Parathyroid adenoma (tissue), 2 donors: ENCODE measurements at regions not wholly inside any gene's neighbourhood (a gene's known extent, or its start where the extent isn't known, plus 50 kb on each side); places are given as distances from the start of the nearest gene placed in this dataset.

Source experiments
- H2AFZ ChIP-seq: fragments of 300-600 bp; sonication (generic); one replicate; pipeline ENCODE4 v1.7.0; 2017; ENCODE audit warnings: antibody characterized with exemption, mild to moderate bottlenecking
- H3K27ac ChIP-seq: fragments of 300-600 bp; sonication (generic); one replicate; pipeline ENCODE4 v1.7.0; 2017
- H3K27me3 ChIP-seq: fragments of 300-600 bp; sonication (generic); one replicate; pipeline ENCODE4 v1.7.0; 2017; ENCODE audit warnings: low read length; ENCODE audit not compliant: control insufficient read depth, insufficient read depth
- H3K36me3 ChIP-seq: fragments of 300-600 bp; sonication (generic); one replicate; pipeline ENCODE4 v1.7.0; 2017; ENCODE audit warnings: low read length; ENCODE audit not compliant: control insufficient read depth, insufficient read depth
- H3K4me1 ChIP-seq: fragments of 300-600 bp; sonication (generic); one replicate; pipeline ENCODE4 v1.7.0; 2017; ENCODE audit warnings: control low read depth
- H3K4me2 ChIP-seq: fragments of 300-600 bp; sonication (generic); one replicate; pipeline ENCODE4 v1.7.0; 2017; ENCODE audit warnings: low read length
- H3K4me3 ChIP-seq: fragments of 300-600 bp; sonication (generic); one replicate; pipeline ENCODE4 v1.7.0; 2017; ENCODE audit warnings: low read depth, low read length
- H3K79me2 ChIP-seq: fragments of 300-600 bp; sonication (generic); one replicate; pipeline ENCODE4 v1.7.0; 2017; ENCODE audit warnings: control low read depth
- H3K9ac ChIP-seq: fragments of 300-600 bp; sonication (generic); one replicate; pipeline ENCODE4 v1.7.0; 2017; ENCODE audit warnings: mild to moderate bottlenecking
- H3K9me3 ChIP-seq: fragments of 300-600 bp; sonication (generic); one replicate; pipeline ENCODE4 v1.7.0; 2017; ENCODE audit warnings: low read length; ENCODE audit not compliant: control insufficient read depth
- CTCF ChIP-seq: fragments of 300-600 bp; sonication (generic); IDR thresholded peaks from one replicate; pipeline ENCODE4 v1.7.0; 2017; ENCODE audit warnings: antibody characterized with exemption, mild to moderate bottlenecking
- donor health status: primary hyperparathyroidism.

GRCh38 chr2:5959836-5960820, 267.9 kb downstream of the SOX11 start:
- H2AFZ ChIP-seq, result no peak overlapping the region
- H3K79me2 ChIP-seq, result no peaks in the 10 kb centered on the region
- no peak overlapping the region for H3K27ac ChIP-seq
- no peaks in the 10 kb centered on the region for H3K27me3 ChIP-seq
- no peaks in the 10 kb centered on the region for H3K36me3 ChIP-seq
- no peak overlapping the region for H3K4me3 ChIP-seq
- H3K4me1 ChIP-seq, result no peaks in the 10 kb centered on the region
- H3K4me2 ChIP-seq, result no peak overlapping the region
- H3K9ac ChIP-seq, result no peak overlapping the region
- no peaks in the 10 kb centered on the region for H3K9me3 ChIP-seq
- TF ChIP-seq CTCF, result no peak

- Histone ChIP-seq H3K27ac (no peak overlapping the region), H3K9me3 (no peaks in the 10 kb centered on the region), H3K4me3 (no peak overlapping the region), H2AFZ (no peak overlapping the region), H3K27me3 (no peaks in the 10 kb centered on the region), H3K9ac (no peak overlapping the region), H3K79me2 (no peaks in the 10 kb centered on the region), H3K4me2 (no peak overlapping the region), H3K36me3 (no peaks in the 10 kb centered on the region), H3K4me1 (no peaks in the 10 kb centered on the region)
- no peak for TF ChIP-seq CTCF
These were observed 275.3 kb downstream of the SOX11 start for GRCh38 chr2:5967506-5967905.

GRCh38 chr2:5969303-5969702, 277.1 kb downstream of the SOX11 start:
- Histone ChIP-seq H3K9ac (no peak overlapping the region), H3K4me3 (no peak overlapping the region), H3K9me3 (no peaks in the 10 kb centered on the region), H3K27ac (no peak overlapping the region), H3K27me3 (no peaks in the 10 kb centered on the region), H3K4me2 (no peak overlapping the region), H3K79me2 (no peaks in the 10 kb centered on the region), H3K36me3 (no peaks in the 10 kb centered on the region), H3K4me1 (no peaks in the 10 kb centered on the region), H2AFZ (no peak overlapping the region)
- TF ChIP-seq CTCF, result no peak

- H3K27me3 ChIP-seq, result no peaks in the 10 kb centered on the region
- H3K27ac ChIP-seq, result no peak overlapping the region
- no peaks in the 10 kb centered on the region for H3K79me2 ChIP-seq
- H3K36me3 ChIP-seq, result no peaks in the 10 kb centered on the region
- H2AFZ ChIP-seq, result no peak overlapping the region
- no peak overlapping the region for H3K4me3 ChIP-seq
- H3K9me3 ChIP-seq, result no peaks in the 10 kb centered on the region
- TF ChIP-seq CTCF, result no peak
- no peak overlapping the region for H3K9ac ChIP-seq
- no peak overlapping the region for H3K4me2 ChIP-seq
- H3K4me1 ChIP-seq, result no peaks in the 10 kb centered on the region
These were observed 278.2 kb downstream of the SOX11 start for GRCh38 chr2:5970347-5970746.

- no peaks in the 10 kb centered on the region for H3K4me1 ChIP-seq
These were observed 282.3 kb downstream of the SOX11 start for GRCh38 chr2:5974477-5974876.

More at GRCh38 chr2:5974477-5974876, 282.3 kb downstream of the SOX11 start:
- Histone ChIP-seq H3K27me3 (no peaks in the 10 kb centered on the region), H3K9me3 (no peaks in the 10 kb centered on the region), H3K79me2 (no peaks in the 10 kb centered on the region), H3K4me2 (no peak overlapping the region), H3K9ac (no peak overlapping the region), H3K36me3 (no peaks in the 10 kb centered on the region), H3K4me3 (no peak overlapping the region), H3K27ac (no peak overlapping the region), H2AFZ (no peak overlapping the region)
- TF ChIP-seq CTCF, result no peak
